ENCODE measurements at regions not wholly inside any gene's neighbourhood (a gene's known extent, or its start where the extent isn't known, plus 50 kb on each side); places are given as distances from the start of the nearest gene placed in this dataset.
"Not testable (repeated sequence)": the region's sequence is repeated elsewhere in the genome, so short reads cannot be mapped to it uniquely, and the experiment has no call there.

- Mint-ChIP-seq H3K27ac (no peak overlapping the region), H3K9me3 (peaks cover 1% of the 10 kb centered on the region), H3K36me3 (no peaks in the 10 kb centered on the region), H3K4me3 (no peak overlapping the region), H3K27me3 (no peaks in the 10 kb centered on the region), H3K4me1 (no peaks in the 10 kb centered on the region)
- CTCF ChIA-PET: no interaction called here
- no peak for DNase-seq
Measured at GRCh38 chr4:151488968-151489367, 80.0 kb downstream of the FHIP1A start.

- Mint-ChIP-seq H3K27ac (no peak overlapping the region), H3K27me3 (no peaks in the 10 kb centered on the region)
Measured at GRCh38 chr4:151489462-151490203, 80.7 kb downstream of the FHIP1A start.

GRCh38 chr4:151495612-151496011 is 86.6 kb downstream of the FHIP1A start:
- not testable (repeated sequence) for H3K27ac Mint-ChIP-seq, H3K4me3 Mint-ChIP-seq, DNase-seq, H3K36me3 Mint-ChIP-seq, H3K4me1 Mint-ChIP-seq, H3K9me3 Mint-ChIP-seq, H3K27me3 Mint-ChIP-seq
- CTCF ChIA-PET: interaction anchor here (0.5 kb wide), 1 partner anchor 1570 kb away, joined by 5 read pairs; no protein-coding TSS in a partner anchor

More at GRCh38 chr4:151489462-151490203, 80.7 kb downstream of the FHIP1A start:
- CTCF ChIA-PET: no interaction called here
- Mint-ChIP-seq H3K4me3 (no peak overlapping the region), H3K4me1 (no peaks in the 10 kb centered on the region), H3K9me3 (peaks cover 1% of the 10 kb centered on the region), H3K36me3 (no peaks in the 10 kb centered on the region)
- DNase-seq: no peak

- H3K27me3 Mint-ChIP-seq, H3K36me3 Mint-ChIP-seq, H3K27ac Mint-ChIP-seq, CTCF ChIA-PET, H3K4me3 Mint-ChIP-seq, H3K4me1 Mint-ChIP-seq, H3K9me3 Mint-ChIP-seq: not testable (repeated sequence)
- DNase-seq: peak; percentile 24
Measured at GRCh38 chr4:151511548-151511947, 102.6 kb downstream of the FHIP1A start.

- no peak overlapping the region for H3K4me3 Mint-ChIP-seq
- H3K27ac Mint-ChIP-seq: no peak overlapping the region
- H3K36me3 Mint-ChIP-seq: no peaks in the 10 kb centered on the region
- H3K9me3 Mint-ChIP-seq: no peaks in the 10 kb centered on the region
- CTCF ChIA-PET: interaction anchor here (0.5 kb wide), 1 partner anchor 11 kb away, joined by 3 read pairs; no protein-coding TSS in a partner anchor
- DNase-seq: no peak
- H3K4me1 Mint-ChIP-seq: no peaks in the 10 kb centered on the region
- H3K27me3 Mint-ChIP-seq: no peaks in the 10 kb centered on the region
Measured at GRCh38 chr4:151517896-151518295, 108.9 kb downstream of the FHIP1A start.

- DNase-seq: no peak
- Mint-ChIP-seq H3K27ac (no peak overlapping the region), H3K4me1 (no peaks in the 10 kb centered on the region), H3K36me3 (no peaks in the 10 kb centered on the region), H3K4me3 (no peak overlapping the region), H3K9me3 (no peaks in the 10 kb centered on the region), H3K27me3 (no peaks in the 10 kb centered on the region)
- CTCF ChIA-PET: no interaction called here
Measured at GRCh38 chr4:151518359-151518758, 109.4 kb downstream of the FHIP1A start.

GRCh38 chr4:151519728-151520415 is 110.9 kb downstream of the FHIP1A start:
- CTCF ChIA-PET: no interaction called here
- Mint-ChIP-seq H3K9me3 (no peaks in the 10 kb centered on the region), H3K4me3 (no peak overlapping the region), H3K36me3 (no peaks in the 10 kb centered on the region), H3K27ac (no peak overlapping the region), H3K4me1 (peaks cover 2% of the 10 kb centered on the region), H3K27me3 (no peaks in the 10 kb centered on the region)
- no peak for DNase-seq

- H3K4me3 Mint-ChIP-seq: no peak overlapping the region
- peaks cover 2% of the 10 kb centered on the region for H3K4me1 Mint-ChIP-seq
- H3K27me3 Mint-ChIP-seq: no peaks in the 10 kb centered on the region
- no peak for DNase-seq
- H3K9me3 Mint-ChIP-seq: peaks cover 2% of the 10 kb centered on the region
- H3K27ac Mint-ChIP-seq: no peak overlapping the region
- CTCF ChIA-PET: no interaction called here
- H3K36me3 Mint-ChIP-seq: no peaks in the 10 kb centered on the region
Measured at GRCh38 chr4:151522866-151523519, 114.0 kb downstream of the FHIP1A start.

- peaks cover 4% of the 10 kb centered on the region for H3K27me3 Mint-ChIP-seq
- H3K9me3 Mint-ChIP-seq: peaks cover 2% of the 10 kb centered on the region
- no peak overlapping the region for H3K4me3 Mint-ChIP-seq
- CTCF ChIA-PET: no interaction called here
- DNase-seq: no peak
- H3K27ac Mint-ChIP-seq: no peak overlapping the region
- H3K36me3 Mint-ChIP-seq: no peaks in the 10 kb centered on the region
- peaks cover 2% of the 10 kb centered on the region for H3K4me1 Mint-ChIP-seq
Measured at GRCh38 chr4:151524610-151525009, 115.6 kb downstream of the FHIP1A start.

- CTCF ChIA-PET, H3K4me1 Mint-ChIP-seq, H3K4me3 Mint-ChIP-seq, H3K9me3 Mint-ChIP-seq, H3K36me3 Mint-ChIP-seq, H3K27me3 Mint-ChIP-seq, H3K27ac Mint-ChIP-seq, DNase-seq: not testable (repeated sequence)
Measured at GRCh38 chr4:151526489-151526888, 117.5 kb downstream of the FHIP1A start.

GRCh38 chr4:151527699-151528098 is 118.7 kb downstream of the FHIP1A start:
- DNase-seq: no peak
- Mint-ChIP-seq H3K27ac (no peak overlapping the region), H3K9me3 (peaks cover 2% of the 10 kb centered on the region), H3K4me3 (no peak overlapping the region), H3K36me3 (no peaks in the 10 kb centered on the region), H3K4me1 (peaks cover 2% of the 10 kb centered on the region), H3K27me3 (peaks cover 4% of the 10 kb centered on the region)
- CTCF ChIA-PET: no interaction called here

GRCh38 chr4:151529187-151529586 is 120.2 kb downstream of the FHIP1A start:
- H3K27ac Mint-ChIP-seq: no peak overlapping the region
- no peak for DNase-seq
- no peak overlapping the region for H3K4me3 Mint-ChIP-seq
- no peaks in the 10 kb centered on the region for H3K36me3 Mint-ChIP-seq
- peaks cover 4% of the 10 kb centered on the region for H3K27me3 Mint-ChIP-seq
- H3K9me3 Mint-ChIP-seq: peaks cover 2% of the 10 kb centered on the region
- peaks cover 2% of the 10 kb centered on the region for H3K4me1 Mint-ChIP-seq
- CTCF ChIA-PET: interaction anchor here (0.5 kb wide), 1 partner anchor 96 kb away, joined by 3 read pairs; no protein-coding TSS in a partner anchor

- Mint-ChIP-seq H3K36me3 (no peaks in the 10 kb centered on the region), H3K9me3 (peaks cover 2% of the 10 kb centered on the region), H3K4me3 (no peak overlapping the region), H3K27ac (no peak overlapping the region), H3K27me3 (peaks cover 4% of the 10 kb centered on the region), H3K4me1 (no peaks in the 10 kb centered on the region)
- CTCF ChIA-PET: no interaction called here
- DNase-seq: no peak
Measured at GRCh38 chr4:151530230-151530629, 121.3 kb downstream of the FHIP1A start.

- Mint-ChIP-seq H3K4me1 (no peaks in the 10 kb centered on the region), H3K4me3 (no peak overlapping the region), H3K36me3 (no peaks in the 10 kb centered on the region), H3K9me3 (peaks cover 2% of the 10 kb centered on the region), H3K27ac (no peak overlapping the region), H3K27me3 (peaks cover 4% of the 10 kb centered on the region)
- CTCF ChIA-PET: no interaction called here
- no peak for DNase-seq
Measured at GRCh38 chr4:151530783-151531182, 121.8 kb downstream of the FHIP1A start.
